ENCODE measurements at regions not wholly inside any gene's neighbourhood (a gene's known extent, or its start where the extent isn't known, plus 50 kb on each side); places are given as distances from the start of the nearest gene placed in this dataset.

- no peak for TF ChIP-seq HMGA2 (CRISPR knock-in tag; IDR thresholded peaks at IDR 0.05)
- TF ChIP-seq, protein P1, sequence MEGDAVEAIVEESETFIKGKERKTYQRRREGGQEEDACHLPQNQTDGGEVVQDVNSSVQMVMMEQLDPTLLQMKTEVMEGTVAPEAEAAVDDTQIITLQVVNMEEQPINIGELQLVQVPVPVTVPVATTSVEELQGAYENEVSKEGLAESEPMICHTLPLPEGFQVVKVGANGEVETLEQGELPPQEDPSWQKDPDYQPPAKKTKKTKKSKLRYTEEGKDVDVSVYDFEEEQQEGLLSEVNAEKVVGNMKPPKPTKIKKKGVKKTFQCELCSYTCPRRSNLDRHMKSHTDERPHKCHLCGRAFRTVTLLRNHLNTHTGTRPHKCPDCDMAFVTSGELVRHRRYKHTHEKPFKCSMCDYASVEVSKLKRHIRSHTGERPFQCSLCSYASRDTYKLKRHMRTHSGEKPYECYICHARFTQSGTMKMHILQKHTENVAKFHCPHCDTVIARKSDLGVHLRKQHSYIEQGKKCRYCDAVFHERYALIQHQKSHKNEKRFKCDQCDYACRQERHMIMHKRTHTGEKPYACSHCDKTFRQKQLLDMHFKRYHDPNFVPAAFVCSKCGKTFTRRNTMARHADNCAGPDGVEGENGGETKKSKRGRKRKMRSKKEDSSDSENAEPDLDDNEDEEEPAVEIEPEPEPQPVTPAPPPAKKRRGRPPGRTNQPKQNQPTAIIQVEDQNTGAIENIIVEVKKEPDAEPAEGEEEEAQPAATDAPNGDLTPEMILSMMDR (IDR thresholded peaks at IDR 0.05): no peak
- no peak for TF ChIP-seq SMAD3 (CRISPR knock-in tag; IDR thresholded peaks at IDR 0.05; ENCODE audit: borderline replicate concordance)
- TF ChIP-seq E2F4 (CRISPR knock-in tag; IDR thresholded peaks at IDR 0.05; ENCODE audit: borderline replicate concordance, low read depth): no peak
- no peak for TF ChIP-seq ATF3 (CRISPR knock-in tag; conservative IDR thresholded peaks at IDR 0.05)
- no peak for TF ChIP-seq CBFB (CRISPR knock-in tag; IDR thresholded peaks at IDR 0.05; ENCODE audit: low read depth)
- no peak for TF ChIP-seq OVOL2 (CRISPR knock-in tag; IDR thresholded peaks at IDR 0.05; ENCODE audit: borderline replicate concordance)
- TF ChIP-seq, protein P2, sequence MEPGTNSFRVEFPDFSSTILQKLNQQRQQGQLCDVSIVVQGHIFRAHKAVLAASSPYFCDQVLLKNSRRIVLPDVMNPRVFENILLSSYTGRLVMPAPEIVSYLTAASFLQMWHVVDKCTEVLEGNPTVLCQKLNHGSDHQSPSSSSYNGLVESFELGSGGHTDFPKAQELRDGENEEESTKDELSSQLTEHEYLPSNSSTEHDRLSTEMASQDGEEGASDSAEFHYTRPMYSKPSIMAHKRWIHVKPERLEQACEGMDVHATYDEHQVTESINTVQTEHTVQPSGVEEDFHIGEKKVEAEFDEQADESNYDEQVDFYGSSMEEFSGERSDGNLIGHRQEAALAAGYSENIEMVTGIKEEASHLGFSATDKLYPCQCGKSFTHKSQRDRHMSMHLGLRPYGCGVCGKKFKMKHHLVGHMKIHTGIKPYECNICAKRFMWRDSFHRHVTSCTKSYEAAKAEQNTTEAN (CRISPR knock-in tag; IDR thresholded peaks at IDR 0.05): no peak
- no peak for TF ChIP-seq ELF4 (CRISPR knock-in tag; IDR thresholded peaks at IDR 0.05; ENCODE audit: low read depth)
- TF ChIP-seq, protein P3, sequence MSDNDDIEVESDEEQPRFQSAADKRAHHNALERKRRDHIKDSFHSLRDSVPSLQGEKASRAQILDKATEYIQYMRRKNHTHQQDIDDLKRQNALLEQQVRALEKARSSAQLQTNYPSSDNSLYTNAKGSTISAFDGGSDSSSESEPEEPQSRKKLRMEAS (CRISPR knock-in tag; IDR thresholded peaks at IDR 0.05): no peak
Observed at GRCh38 chr16:66299349-66299748, 67.1 kb upstream of the CDH5 start.

All from WTC11 (cell line).